Right cardiac atrium (tissue), 5 donors: ENCODE measurements at regions not wholly inside any gene's neighbourhood (a gene's known extent, or its start where the extent isn't known, plus 50 kb on each side); places are given as distances from the start of the nearest gene placed in this dataset.

Source experiments
- ATAC-seq, 2 donors: fragments of 200-7000 bp; cut with Tn5 transposase; one replicate each; pipeline versions ENCODE4 v1.8.0 to v1.9.1; 2020; ENCODE audit warnings: moderate library complexity in 2 of 2, mild to moderate bottlenecking in 1 of 2
- DNase-seq, 3 donors: peaks; one replicate each; pipeline ENCODE4 v3.0.0-alpha.2; 2020
- H3K27ac ChIP-seq: one replicate; pipeline ENCODE4 v1.5.1; 2013; ENCODE audit warnings: mild to moderate bottlenecking, low read length, control low read depth, moderate library complexity
- H3K27me3 ChIP-seq: one replicate; pipeline ENCODE4 v1.6.1; 2013; ENCODE audit not compliant: control insufficient read depth, insufficient read depth
- H3K4me1 ChIP-seq: one replicate; pipeline ENCODE4 v1.6.1; 2013; ENCODE audit warnings: low read length; ENCODE audit not compliant: control insufficient read depth, insufficient read depth
- H3K4me3 ChIP-seq: one replicate; pipeline ENCODE4 v1.5.1; 2013; ENCODE audit warnings: low read length, control low read depth
- H3K9me3 ChIP-seq: one replicate; pipeline ENCODE4 v1.6.1; 2013; ENCODE audit warnings: low read length; ENCODE audit not compliant: control insufficient read depth
- WGBS: extraction: QIAGEN DNeasy Blood & Tissue Kit; methylation state at CpG from one replicate; pipeline ENCODE4 v1.1.7; 2013; 5-methylcytosine and 5-hydroxymethylcytosine counted together
- intact Hi-C, 4 donors: fragments of 100-400 bp; cut with DNase I; formaldehyde crosslinking; loops; one replicate each; pipeline versions ENCODE4 v1.11.0 to v1.14.0; 2022 to 2023
- donor health status: healthy with polysubstance abuse.
- donor health status: DM: no; HTN: yes; CAD: no.
- donor health status: DM: no; HTN: no; CAD: no.
- donor health status: DM: no; HTN: yes; CAD: no; lungs with severe emphysema.
- donor health status: DM: yes; HTN: yes; CAD: no.

DNA sequence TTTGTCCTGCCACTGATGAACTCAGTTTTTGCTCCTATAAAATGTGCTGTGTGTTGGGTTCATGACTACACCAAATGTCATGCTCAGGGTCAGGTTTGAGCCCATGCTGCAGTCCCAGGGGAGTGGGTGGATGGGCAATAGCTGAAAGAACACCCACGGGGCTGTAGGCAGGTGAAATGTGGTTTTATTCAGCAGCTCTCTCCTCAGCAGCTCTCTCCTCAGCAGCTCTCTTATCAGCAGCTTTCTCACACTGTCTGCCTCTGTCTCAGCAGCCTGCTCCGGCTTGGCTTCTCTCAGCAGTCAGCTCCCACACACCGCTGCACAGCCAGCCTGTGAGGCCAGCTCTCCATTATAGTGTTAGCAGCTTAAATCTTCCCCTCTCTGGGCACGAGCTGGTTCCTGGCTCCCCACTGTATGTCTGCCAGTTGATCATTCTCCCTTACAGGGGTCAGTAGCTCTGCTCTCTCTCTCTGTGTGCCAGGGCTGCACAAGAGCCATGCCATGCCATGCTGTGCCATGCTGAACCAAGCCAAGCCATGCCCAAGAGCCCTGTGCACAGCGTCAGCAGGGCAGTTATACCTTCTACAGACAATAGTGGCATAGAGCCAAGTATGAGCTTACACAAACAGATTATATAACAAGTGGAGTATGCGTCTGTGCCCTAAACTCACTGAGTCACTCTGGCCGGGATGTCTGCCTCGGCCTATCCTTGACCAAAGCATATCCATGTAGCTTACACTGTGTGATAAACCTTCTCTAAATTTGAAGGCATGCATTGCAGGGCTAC, 303.3 kb upstream of the TMPO start:
- WGBS, result 65% methylated on average over 8 of the region's 8 CpGs
- DNase-seq (no peak), ATAC-seq (no peak)
- no peak overlapping the region for H3K27ac ChIP-seq
- no peaks in the 10 kb centered on the region for H3K4me1 ChIP-seq
- no peak overlapping the region for H3K4me3 ChIP-seq
- intact Hi-C loops, result no loop called here
- H3K27me3 ChIP-seq, result no peaks in the 10 kb centered on the region
- H3K9me3 ChIP-seq, result no peaks in the 10 kb centered on the region

DNA sequence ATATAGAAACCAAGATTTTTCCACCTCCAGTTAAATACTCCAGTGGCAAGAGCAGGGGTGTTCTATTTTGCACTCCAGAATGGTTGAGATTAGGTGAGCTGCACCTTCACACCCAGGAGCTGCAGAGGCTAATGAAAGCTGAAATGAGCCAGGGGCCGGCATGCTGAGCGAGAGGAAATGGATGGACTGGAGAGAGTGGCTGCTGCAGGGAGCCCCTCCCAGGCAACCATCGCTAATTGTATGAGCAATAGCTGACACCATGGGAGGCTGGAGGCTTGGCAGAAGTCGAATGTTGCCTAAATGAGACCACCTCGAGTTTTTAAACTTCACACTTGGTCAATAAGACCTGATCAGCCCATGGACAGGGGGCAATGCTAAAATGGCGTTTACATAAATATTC, 301.8 kb upstream of the TMPO start:
- Histone ChIP-seq H3K9me3 (no peaks in the 10 kb centered on the region), H3K27me3 (no peaks in the 10 kb centered on the region), H3K4me3 (no peak overlapping the region), H3K4me1 (no peaks in the 10 kb centered on the region), H3K27ac (no peak overlapping the region)
- intact Hi-C loops, result no loop called here
- no peak for DNase-seq
- no peak for ATAC-seq
- WGBS, result 61% methylated on average over 6 of the region's 6 CpGs

DNA sequence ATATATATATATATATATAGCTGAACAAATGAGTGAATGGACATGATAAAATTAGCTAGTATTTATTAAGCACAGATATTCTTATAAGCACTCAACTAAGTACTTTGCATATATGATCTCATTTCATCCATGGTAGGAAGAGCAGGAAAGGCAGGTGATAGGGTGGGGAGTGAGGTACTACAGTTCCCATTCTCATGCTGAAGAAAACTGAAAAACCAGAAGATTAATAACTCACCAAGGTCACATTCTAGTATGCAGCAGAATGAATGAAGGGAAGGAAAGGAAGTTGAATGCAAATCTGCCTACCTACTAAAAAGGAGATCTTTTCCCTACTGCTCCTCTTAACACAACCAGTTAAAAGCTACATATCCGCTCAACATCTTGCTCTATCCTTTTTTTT, 298.1 kb upstream of the TMPO start:
- H3K9me3 ChIP-seq, result no peaks in the 10 kb centered on the region
- no peak for DNase-seq
- WGBS, result 96% methylated on average over 1 of the region's 1 CpG
- no peaks in the 10 kb centered on the region for H3K4me1 ChIP-seq
- no peak for ATAC-seq
- intact Hi-C loops, result no loop called here
- H3K27me3 ChIP-seq, result no peaks in the 10 kb centered on the region
- no peak overlapping the region for H3K27ac ChIP-seq
- H3K4me3 ChIP-seq, result no peak overlapping the region

DNA sequence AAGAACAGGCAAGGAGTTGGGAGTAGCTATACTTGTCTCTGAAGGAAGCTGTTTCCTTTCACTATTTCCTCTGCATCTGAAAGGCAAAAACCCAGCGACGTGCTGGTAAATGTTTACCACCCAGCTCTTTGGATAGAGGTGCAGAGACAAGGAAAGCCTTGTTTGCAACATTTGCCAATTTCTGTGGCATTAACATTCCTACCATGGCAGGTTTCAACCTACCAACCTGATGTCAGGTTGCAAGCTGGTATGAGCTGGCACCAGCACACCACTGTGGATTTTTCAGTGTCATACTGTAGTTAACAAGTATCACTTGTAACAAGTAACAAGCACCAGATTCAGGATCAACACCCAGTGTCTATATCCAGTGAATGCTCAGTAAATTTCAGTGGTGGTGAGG, 294.8 kb upstream of the TMPO start:
- no peak overlapping the region for H3K4me3 ChIP-seq
- 38% methylated on average over 2 of the region's 2 CpGs for WGBS
- ATAC-seq (no peak), DNase-seq (no peak)
- H3K27ac ChIP-seq, result no peak overlapping the region
- no peaks in the 10 kb centered on the region for H3K9me3 ChIP-seq
- no peaks in the 10 kb centered on the region for H3K27me3 ChIP-seq
- H3K4me1 ChIP-seq, result no peaks in the 10 kb centered on the region
- intact Hi-C loops, result no loop called here

DNA sequence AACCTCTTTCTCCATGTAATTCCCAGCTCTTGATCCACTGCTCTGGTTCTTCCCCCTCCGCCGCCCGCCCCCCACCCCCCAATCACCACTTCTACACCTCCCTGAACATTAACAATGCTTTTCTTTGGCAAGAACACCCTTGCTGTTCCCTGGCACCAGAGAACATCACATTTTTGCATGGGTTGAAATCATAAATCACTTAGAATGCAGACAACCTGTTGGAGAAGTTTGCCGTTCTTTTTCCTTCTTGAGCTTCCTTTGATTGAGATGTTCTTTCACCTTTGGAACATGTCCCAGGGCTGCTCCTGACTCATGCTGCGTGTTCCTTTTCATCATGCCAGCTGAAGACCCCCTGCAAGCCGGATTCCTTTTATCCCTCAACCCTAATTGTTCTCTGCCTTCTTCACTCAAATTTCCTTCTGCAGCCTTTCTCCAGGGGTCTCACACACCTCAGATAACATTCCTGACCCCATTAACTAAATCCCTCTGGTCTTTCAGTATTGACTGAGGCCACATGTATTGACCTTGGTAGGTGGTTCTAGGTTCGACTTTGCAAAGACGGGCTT, 294.1 kb upstream of the TMPO start:
- ATAC-seq (no peak), DNase-seq (no peak)
- Histone ChIP-seq H3K4me1 (no peaks in the 10 kb centered on the region), H3K9me3 (no peaks in the 10 kb centered on the region), H3K27me3 (no peaks in the 10 kb centered on the region), H3K4me3 (no peak overlapping the region), H3K27ac (no peak overlapping the region)
- intact Hi-C loops, result no loop called here
- WGBS, result 79% methylated on average over 8 of the region's 8 CpGs

DNA sequence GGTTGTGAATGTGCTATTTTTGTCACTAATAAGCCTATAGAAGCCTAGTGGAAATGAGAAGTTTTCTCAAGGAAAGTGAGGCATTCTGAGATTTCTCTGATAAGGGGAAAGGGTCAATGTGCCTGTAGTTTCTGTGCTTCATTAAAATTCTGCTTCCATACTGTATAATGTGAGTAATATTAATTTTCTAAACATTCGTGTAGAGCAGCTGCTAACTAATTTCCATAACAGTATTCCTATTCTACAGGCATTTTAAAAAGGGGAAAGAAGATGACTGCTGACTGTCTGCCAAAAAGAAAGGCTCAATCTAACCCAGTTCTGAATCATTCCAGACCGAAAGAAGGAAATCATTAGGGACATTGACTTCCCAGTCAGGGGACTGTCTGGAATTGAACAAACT, 293.3 kb upstream of the TMPO start:
- Histone ChIP-seq H3K4me3 (no peak overlapping the region), H3K9me3 (no peaks in the 10 kb centered on the region), H3K4me1 (no peaks in the 10 kb centered on the region), H3K27me3 (no peaks in the 10 kb centered on the region), H3K27ac (no peak overlapping the region)
- no peak for DNase-seq
- WGBS, result 58% methylated on average over 2 of the region's 2 CpGs
- intact Hi-C loops, result no loop called here
- no peak for ATAC-seq

DNA sequence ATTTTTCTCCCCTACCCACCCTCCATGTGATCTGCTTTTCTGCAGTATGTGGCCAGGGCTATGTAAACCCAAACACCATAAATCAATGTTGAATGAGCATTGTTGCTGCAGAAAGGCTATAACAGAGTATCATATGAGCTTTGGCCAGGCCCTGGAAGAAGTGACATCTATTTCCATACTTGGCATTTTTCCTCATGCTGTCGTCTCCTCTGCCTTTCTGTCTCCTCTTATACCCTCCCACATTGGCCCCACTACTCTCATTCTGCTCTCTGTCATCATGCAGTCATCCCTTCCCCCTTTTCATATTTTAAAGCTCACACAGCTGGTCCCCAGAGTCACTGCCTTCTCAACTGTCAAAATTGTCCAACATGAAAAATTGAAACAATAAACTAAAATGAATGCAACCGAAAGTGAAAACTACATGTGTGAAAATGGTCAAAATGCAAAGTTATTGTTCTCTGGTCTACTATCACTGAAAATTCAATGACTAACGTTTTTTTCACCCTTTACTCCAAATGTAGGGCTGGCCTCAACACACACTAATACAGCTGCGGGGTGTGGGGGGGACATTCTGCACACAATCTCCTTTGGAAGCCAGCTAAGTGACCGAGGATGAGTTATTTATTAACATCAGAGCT, 290.7 kb upstream of the TMPO start:
- Histone ChIP-seq H3K4me1 (no peaks in the 10 kb centered on the region), H3K4me3 (no peak overlapping the region), H3K27me3 (no peaks in the 10 kb centered on the region), H3K9me3 (no peaks in the 10 kb centered on the region), H3K27ac (no peak overlapping the region)
- ATAC-seq (no peak), DNase-seq (no peak)
- WGBS, result 44% methylated on average over 5 of the region's 5 CpGs
- intact Hi-C loops, result no loop called here

DNA sequence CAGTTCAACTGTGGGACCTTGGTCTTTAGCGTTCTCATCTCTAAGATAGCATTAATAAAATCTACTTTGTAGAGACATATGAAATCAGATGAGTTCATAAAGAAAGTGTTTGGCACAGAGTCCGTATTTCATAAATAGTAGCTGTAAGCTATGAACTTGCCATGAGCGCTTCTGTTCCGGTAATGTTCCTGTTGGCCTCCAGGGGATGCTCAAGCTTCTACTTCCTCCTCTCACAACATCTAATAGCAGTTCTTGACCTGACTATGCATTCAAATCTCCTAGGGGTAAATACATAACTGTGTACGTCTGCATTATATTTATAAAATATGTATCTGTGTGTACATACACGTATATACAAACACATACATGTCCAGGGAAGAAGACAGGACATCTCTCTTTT, 288.2 kb upstream of the TMPO start:
- no peak for ATAC-seq
- Histone ChIP-seq H3K27ac (no peak overlapping the region), H3K4me1 (no peaks in the 10 kb centered on the region), H3K4me3 (no peak overlapping the region), H3K27me3 (no peaks in the 10 kb centered on the region), H3K9me3 (no peaks in the 10 kb centered on the region)
- 77% methylated on average over 6 of the region's 6 CpGs for WGBS
- no peak for DNase-seq
- intact Hi-C loops, result no loop called here

DNA sequence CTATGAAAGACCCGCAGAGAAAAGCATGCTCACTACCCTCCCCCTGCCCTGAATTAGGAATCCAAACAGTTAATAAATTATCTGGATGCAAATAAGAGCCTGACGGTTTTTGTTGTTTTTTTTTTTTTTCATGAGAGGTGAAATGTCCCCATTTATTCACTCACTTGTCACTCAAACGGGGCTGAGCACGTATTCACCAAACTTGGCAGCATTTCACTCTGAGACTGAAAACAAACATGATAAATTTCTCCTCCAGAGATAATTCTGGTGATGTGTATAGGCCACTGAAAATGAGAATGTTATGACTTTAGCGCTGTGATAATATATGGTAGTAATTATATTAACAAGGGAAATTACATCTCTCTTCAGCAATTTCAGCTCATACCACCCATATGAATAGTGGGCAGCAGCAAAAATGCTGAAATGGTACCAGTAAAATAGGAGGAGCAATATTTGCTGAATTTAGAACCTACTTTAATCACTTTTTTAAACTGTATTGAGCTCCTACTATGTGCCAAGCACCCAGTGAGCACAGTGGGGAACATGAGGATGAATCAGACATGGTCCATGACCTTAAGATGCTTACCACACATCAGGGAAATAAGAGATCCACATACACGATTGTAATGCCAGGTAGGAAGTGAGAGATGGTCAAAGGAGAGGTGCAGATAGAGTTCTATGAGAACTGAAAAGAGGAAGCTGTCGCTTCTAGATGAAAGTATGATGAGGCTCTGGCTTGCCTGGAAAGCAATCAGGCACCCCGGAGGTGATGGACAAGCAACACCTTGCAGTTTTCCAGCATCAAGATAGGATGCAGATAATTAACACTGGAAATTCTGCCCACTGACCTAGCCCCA, 286.5 kb upstream of the TMPO start:
- intact Hi-C loops, result no loop called here
- WGBS, result 47% methylated on average over 8 of the region's 8 CpGs
- H3K4me3 ChIP-seq, result no peak overlapping the region
- ATAC-seq (no peak), DNase-seq (no peak)
- no peaks in the 10 kb centered on the region for H3K4me1 ChIP-seq
- H3K27ac ChIP-seq, result no peak overlapping the region
- no peaks in the 10 kb centered on the region for H3K27me3 ChIP-seq
- no peaks in the 10 kb centered on the region for H3K9me3 ChIP-seq

DNA sequence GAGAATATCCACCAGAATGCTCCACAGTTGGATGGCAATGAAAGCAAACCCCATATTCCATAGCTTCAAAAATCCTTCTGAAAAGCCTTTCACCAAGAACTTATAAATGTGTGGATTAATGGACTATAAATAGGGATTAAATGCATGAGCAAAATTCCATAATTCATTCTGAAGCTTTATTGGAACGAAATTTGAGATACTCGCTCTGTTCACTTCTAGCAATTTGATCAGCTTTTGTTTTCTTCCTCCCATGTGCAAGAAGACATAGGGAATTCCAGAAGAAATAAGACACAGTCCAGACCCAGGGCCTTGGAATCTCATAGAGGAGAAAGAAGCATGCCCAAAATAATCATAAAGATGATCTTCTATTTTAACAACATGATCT, 285.9 kb upstream of the TMPO start:
- DNase-seq, result no peak
- no peak for ATAC-seq
- Histone ChIP-seq H3K27me3 (no peaks in the 10 kb centered on the region), H3K4me1 (no peaks in the 10 kb centered on the region), H3K27ac (no peak overlapping the region), H3K9me3 (no peaks in the 10 kb centered on the region), H3K4me3 (no peak overlapping the region)
- WGBS, result 78% methylated on average over 2 of the region's 2 CpGs
- intact Hi-C loops, result no loop called here
